ENCODE measurements at regions not wholly inside any gene's neighbourhood (a gene's known extent, or its start where the extent isn't known, plus 50 kb on each side); places are given as distances from the start of the nearest gene placed in this dataset.

GRCh38 chr9:31359071-31359470, 1025.4 kb upstream of the ACO1 start:
- TF ChIP-seq POLR2A (IDR thresholded peaks at IDR 0.05) (no peak), CTCF (IDR thresholded peaks at IDR 0.05) (no peak)

Measured in thyroid gland (tissue), 4 donors.